ENCODE measurements at regions not wholly inside any gene's neighbourhood (a gene's known extent, or its start where the extent isn't known, plus 50 kb on each side); places are given as distances from the start of the nearest gene placed in this dataset.

DNA sequence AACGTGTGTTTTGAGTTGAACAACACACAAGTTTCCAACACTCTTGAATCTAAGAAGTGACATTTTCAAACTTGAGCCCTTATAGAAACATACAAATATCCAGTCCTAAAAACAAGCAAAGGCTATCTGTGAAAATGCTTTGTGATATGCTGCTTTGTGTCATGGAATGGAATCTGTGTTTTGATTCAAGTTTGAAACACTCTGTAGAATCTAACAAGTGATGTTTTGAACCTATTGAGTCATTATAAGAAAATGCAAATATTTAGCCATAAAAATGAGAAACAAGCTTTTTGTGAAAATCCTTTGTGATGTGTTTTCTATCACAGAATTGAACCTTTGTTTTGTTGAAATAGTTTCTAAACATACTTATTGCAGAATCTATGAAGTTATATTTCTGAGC is 105.7 kb upstream of the VPREB1 start:
- Mint-ChIP-seq H3K27ac (no peak overlapping the region), H3K4me3 (no peak overlapping the region), H3K4me1 (ENCODE audit: low read depth) (no peaks in the 10 kb centered on the region), H3K9me3 (no peaks in the 10 kb centered on the region), H3K27me3 (peaks cover 26% of the 10 kb centered on the region), H3K36me3 (ENCODE audit: low read depth) (no peaks in the 10 kb centered on the region)
- ATAC-seq (no peak), DNase-seq (no peak)
- CTCF ChIA-PET, result no interaction called here
- POLR2A ChIA-PET, result no interaction called here
- TF ChIP-seq, protein P1, sequence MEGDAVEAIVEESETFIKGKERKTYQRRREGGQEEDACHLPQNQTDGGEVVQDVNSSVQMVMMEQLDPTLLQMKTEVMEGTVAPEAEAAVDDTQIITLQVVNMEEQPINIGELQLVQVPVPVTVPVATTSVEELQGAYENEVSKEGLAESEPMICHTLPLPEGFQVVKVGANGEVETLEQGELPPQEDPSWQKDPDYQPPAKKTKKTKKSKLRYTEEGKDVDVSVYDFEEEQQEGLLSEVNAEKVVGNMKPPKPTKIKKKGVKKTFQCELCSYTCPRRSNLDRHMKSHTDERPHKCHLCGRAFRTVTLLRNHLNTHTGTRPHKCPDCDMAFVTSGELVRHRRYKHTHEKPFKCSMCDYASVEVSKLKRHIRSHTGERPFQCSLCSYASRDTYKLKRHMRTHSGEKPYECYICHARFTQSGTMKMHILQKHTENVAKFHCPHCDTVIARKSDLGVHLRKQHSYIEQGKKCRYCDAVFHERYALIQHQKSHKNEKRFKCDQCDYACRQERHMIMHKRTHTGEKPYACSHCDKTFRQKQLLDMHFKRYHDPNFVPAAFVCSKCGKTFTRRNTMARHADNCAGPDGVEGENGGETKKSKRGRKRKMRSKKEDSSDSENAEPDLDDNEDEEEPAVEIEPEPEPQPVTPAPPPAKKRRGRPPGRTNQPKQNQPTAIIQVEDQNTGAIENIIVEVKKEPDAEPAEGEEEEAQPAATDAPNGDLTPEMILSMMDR (IDR thresholded peaks at IDR 0.05), result no peak
- intact Hi-C loops (cut with micrococcal nuclease), result no loop called here

DNA sequence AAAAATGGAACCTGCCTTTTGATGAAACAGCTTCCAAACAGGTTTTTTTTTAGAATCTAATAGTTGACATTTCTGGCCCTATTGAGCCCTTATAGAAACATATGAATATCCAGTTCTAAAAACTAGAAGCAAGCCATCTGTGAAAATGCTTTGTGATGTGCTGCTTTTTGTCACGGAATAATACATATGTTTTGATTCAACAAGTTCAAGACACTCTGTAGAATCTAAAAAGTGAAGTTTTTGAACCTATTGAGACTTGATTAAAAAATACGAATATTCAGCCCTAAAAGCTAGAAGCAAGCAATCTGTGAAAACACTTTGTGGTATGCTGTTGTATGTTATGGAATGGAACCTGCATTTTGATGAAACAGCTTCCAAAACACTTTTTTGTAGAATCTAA is 106.7 kb upstream of the VPREB1 start:
- ChIA-PET POLR2A (interaction anchor here (1.1 kb wide), 1 partner anchor 12 kb away, joined by 3 read pairs; no protein-coding TSS in a partner anchor), CTCF (interaction anchor here (0.7 to 1.7 kb wide), 5 partner anchors 68 to 439 kb away, joined by 3 to 4 read pairs (median 3); no protein-coding TSS in a partner anchor)
- no peak for ATAC-seq
- Mint-ChIP-seq H3K27ac (no peak overlapping the region), H3K9me3 (no peaks in the 10 kb centered on the region), H3K4me1 (ENCODE audit: low read depth) (no peaks in the 10 kb centered on the region), H3K27me3 (peaks cover 22% of the 10 kb centered on the region), H3K4me3 (no peak overlapping the region), H3K36me3 (ENCODE audit: low read depth) (no peaks in the 10 kb centered on the region)
- intact Hi-C loops (cut with micrococcal nuclease), result no loop called here
- TF ChIP-seq, protein P1 (IDR thresholded peaks at IDR 0.05), result no peak
- DNase-seq, result no peak

DNA sequence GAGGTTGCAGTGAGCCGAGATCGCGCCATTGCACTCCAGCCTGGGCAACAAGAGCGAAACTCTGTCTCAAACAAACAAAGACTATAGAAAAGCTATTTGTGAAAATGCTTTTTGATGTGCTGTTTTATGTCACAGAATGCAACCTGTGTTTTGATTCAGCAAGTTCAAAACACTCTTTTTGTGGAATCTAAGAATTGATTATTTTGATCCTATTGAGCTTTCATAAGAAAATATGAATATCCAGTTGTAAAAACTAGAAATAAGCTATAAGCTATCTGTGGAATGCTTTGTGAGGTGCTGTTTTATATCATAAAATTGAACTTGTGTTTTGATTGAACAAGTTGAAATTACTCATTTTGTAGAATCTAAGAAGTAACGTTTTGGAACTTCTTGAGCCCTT is 110.7 kb upstream of the VPREB1 start:
- ATAC-seq, result no peak
- H3K9me3 Mint-ChIP-seq, result no peaks in the 10 kb centered on the region
- no peaks in the 10 kb centered on the region for H3K36me3 Mint-ChIP-seq (ENCODE audit: low read depth)
- H3K27ac Mint-ChIP-seq, result no peak overlapping the region
- no peak overlapping the region for H3K4me3 Mint-ChIP-seq
- DNase-seq, result no peak
- intact Hi-C loops (cut with micrococcal nuclease), result no loop called here
- peaks cover 2% of the 10 kb centered on the region for H3K4me1 Mint-ChIP-seq (ENCODE audit: low read depth)
- ChIA-PET POLR2A (no interaction called here), CTCF (no interaction called here)
- TF ChIP-seq, protein P1 (IDR thresholded peaks at IDR 0.05), result no peak
- H3K27me3 Mint-ChIP-seq, result peaks cover 6% of the 10 kb centered on the region

DNA sequence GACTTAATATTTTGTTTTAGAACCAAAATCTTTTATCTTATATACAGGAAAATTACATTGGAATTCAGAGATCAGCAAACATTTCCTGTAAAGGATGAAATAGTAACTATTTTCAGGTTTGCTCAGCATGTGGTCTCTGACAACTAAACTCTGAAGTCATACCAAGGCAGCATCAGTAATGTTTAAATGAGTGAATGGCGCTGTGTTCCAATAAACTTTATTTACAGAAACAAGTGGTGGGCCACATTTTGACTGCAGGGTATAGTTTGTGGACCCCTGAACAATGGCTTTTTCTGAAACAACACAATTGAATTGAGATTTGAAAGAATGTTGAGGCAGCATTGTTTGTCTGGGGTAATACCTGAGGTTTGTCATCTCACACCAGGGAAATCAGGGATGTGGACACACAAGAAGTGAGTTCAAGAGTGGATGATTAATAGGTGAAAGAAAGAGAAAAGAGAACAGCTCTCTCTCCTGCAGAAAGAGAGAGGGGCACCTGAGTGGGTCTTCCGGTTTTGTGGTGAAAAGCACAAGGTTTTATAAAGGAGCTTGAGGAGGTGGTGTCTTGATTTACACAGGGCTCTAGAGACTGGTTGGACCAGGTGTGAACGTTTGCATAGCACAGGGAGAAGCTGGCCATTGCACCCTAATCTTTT is 113.5 kb upstream of the VPREB1 start:
- H3K4me1 Mint-ChIP-seq (ENCODE audit: low read depth), result peaks cover 2% of the 10 kb centered on the region
- H3K36me3 Mint-ChIP-seq (ENCODE audit: low read depth), result no peaks in the 10 kb centered on the region
- no peak for ATAC-seq
- no peak for DNase-seq
- no peaks in the 10 kb centered on the region for H3K9me3 Mint-ChIP-seq
- CTCF ChIA-PET, result no interaction called here
- H3K4me3 Mint-ChIP-seq, result no peak overlapping the region
- peaks cover 3% of the 10 kb centered on the region for H3K27me3 Mint-ChIP-seq
- intact Hi-C loops (cut with micrococcal nuclease), result no loop called here
- POLR2A ChIA-PET, result no interaction called here
- H3K27ac Mint-ChIP-seq, result no peak overlapping the region
- TF ChIP-seq, protein P1 (IDR thresholded peaks at IDR 0.05), result no peak

DNA sequence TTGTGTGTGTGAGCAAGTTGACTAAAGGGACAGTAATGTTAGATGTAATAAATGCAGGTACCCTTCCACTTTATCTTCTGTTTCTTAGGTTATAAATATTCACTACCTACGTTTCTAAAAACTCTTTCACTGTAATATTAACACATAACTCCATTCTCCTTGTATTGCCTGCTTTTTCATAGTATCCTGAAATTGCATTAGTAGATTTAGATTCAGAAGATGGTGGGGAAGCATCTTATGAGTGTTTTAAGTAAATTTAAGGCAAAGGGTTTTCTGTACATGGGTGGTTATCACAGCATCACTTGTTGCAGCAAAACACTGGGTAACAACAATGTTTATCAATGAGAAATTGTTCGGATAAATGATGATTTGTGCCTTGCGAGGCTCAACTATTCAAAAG is 115.2 kb upstream of the VPREB1 start:
- H3K27ac Mint-ChIP-seq, result no peak overlapping the region
- ATAC-seq (no peak), DNase-seq (no peak)
- CTCF ChIA-PET, result no interaction called here
- no peaks in the 10 kb centered on the region for H3K36me3 Mint-ChIP-seq (ENCODE audit: low read depth)
- no peaks in the 10 kb centered on the region for H3K9me3 Mint-ChIP-seq
- H3K4me1 Mint-ChIP-seq (ENCODE audit: low read depth), result peaks cover 2% of the 10 kb centered on the region
- peaks cover 3% of the 10 kb centered on the region for H3K27me3 Mint-ChIP-seq
- H3K4me3 Mint-ChIP-seq, result no peak overlapping the region
- intact Hi-C loops (cut with micrococcal nuclease), result no loop called here
- TF ChIP-seq, protein P1 (IDR thresholded peaks at IDR 0.05), result no peak
- POLR2A ChIA-PET, result no interaction called here

Measured in activated CD8-positive, alpha-beta T cell treated with anti-CD3 and anti-CD28 coated beads for 36 hours (primary cell).